Sigmoid colon (tissue), 4 donors: ENCODE measurements at regions not wholly inside any gene's neighbourhood (a gene's known extent, or its start where the extent isn't known, plus 50 kb on each side); places are given as distances from the start of the nearest gene placed in this dataset.

ENCODE experiments used
- EP300 ChIP-seq, 4 donors: sonication (generic); formaldehyde crosslinking; IDR thresholded peaks; one replicate each; pipeline ENCODE4 v1.6.1; 2017; ENCODE audit warnings: antibody characterized with exemption in 4 of 4
- POLR2A ChIP-seq, 2 donors: fragments of 450-650 bp; IDR thresholded peaks; one replicate each; pipeline ENCODE4 v1.6.1; 2016; ENCODE audit warnings: antibody characterized with exemption in 2 of 2, mild to moderate bottlenecking in 2 of 2, moderate library complexity in 2 of 2
- POLR2AphosphoS5 ChIP-seq, 4 donors: sonication (generic); formaldehyde crosslinking; IDR thresholded peaks; one replicate each; pipeline ENCODE4 v1.6.1; 2017; ENCODE audit warnings: antibody characterized with exemption in 4 of 4
- TF ChIP-seq, protein P1 (sequence below), 4 experiments: fragments of 450-650 bp in 3 of 4; fragments of 200-600 bp in 1 of 4; IDR thresholded peaks; one replicate each; pipeline ENCODE4 v1.5.1; 2016 to 2019; ENCODE audit warnings: antibody characterized with exemption in 4 of 4, mild to moderate bottlenecking in 3 of 4, moderate library complexity in 2 of 4

DNA sequence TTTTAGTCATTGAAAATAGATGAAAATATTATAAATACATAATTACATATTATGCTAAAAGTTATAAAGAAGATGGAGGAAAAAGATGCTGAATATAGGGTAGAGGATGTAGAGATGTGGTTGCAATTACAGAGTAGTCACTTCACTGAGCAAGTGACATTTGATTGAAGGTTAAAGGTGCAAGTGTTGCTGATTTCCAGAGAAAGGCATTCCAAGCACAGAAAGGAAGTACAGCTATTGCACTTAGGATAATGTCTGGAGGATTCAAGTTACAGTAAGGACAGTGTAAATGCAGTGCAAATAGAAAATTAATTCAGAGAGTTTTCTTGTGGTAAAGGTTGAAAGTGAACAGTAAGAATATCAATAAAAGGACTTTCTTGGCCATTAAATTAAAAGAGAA, 1721.8 kb downstream of the PCDH9 start:
- TF ChIP-seq, protein P1, sequence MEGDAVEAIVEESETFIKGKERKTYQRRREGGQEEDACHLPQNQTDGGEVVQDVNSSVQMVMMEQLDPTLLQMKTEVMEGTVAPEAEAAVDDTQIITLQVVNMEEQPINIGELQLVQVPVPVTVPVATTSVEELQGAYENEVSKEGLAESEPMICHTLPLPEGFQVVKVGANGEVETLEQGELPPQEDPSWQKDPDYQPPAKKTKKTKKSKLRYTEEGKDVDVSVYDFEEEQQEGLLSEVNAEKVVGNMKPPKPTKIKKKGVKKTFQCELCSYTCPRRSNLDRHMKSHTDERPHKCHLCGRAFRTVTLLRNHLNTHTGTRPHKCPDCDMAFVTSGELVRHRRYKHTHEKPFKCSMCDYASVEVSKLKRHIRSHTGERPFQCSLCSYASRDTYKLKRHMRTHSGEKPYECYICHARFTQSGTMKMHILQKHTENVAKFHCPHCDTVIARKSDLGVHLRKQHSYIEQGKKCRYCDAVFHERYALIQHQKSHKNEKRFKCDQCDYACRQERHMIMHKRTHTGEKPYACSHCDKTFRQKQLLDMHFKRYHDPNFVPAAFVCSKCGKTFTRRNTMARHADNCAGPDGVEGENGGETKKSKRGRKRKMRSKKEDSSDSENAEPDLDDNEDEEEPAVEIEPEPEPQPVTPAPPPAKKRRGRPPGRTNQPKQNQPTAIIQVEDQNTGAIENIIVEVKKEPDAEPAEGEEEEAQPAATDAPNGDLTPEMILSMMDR (IDR thresholded peaks at IDR 0.05), result no peak
- TF ChIP-seq POLR2AphosphoS5 (IDR thresholded peaks at IDR 0.05) (no peak), POLR2A (IDR thresholded peaks at IDR 0.05) (no peak), EP300 (IDR thresholded peaks at IDR 0.05) (no peak)
